Endodermal cell (in vitro differentiated cells): ENCODE measurements at regions not wholly inside any gene's neighbourhood (a gene's known extent, or its start where the extent isn't known, plus 50 kb on each side); places are given as distances from the start of the nearest gene placed in this dataset.
"Not testable (repeated sequence)": the region's sequence is repeated elsewhere in the genome, so short reads cannot be mapped to it uniquely, and the experiment has no call there.

Source experiments
- DNase-seq: peaks from one replicate; pipeline ENCODE4 v3.0.0-alpha.2; 2017
- H3K27ac ChIP-seq: 2 replicates; pipeline ENCODE4 v1.5.1; 2013; ENCODE audit warnings: mild to moderate bottlenecking, low read depth, low read length, moderate library complexity
- H3K27me3 ChIP-seq: 2 replicates; pipeline ENCODE4 v1.6.1; 2013; ENCODE audit warnings: mild to moderate bottlenecking, low read length, moderate library complexity; ENCODE audit not compliant: insufficient read depth, control insufficient read depth, poor library complexity, severe bottlenecking
- H3K36me3 ChIP-seq: 2 replicates; pipeline ENCODE4 v1.7.0; 2013; ENCODE audit warnings: mild to moderate bottlenecking, low read length, moderate library complexity; ENCODE audit not compliant: control insufficient read depth, insufficient read depth
- H3K4me1 ChIP-seq: one replicate; pipeline ENCODE4 v1.7.0; 2013; ENCODE audit warnings: low read length; ENCODE audit not compliant: control insufficient read depth, insufficient read depth
- H3K4me3 ChIP-seq: 2 replicates; pipeline ENCODE4 v1.5.1; 2013; ENCODE audit warnings: mild to moderate bottlenecking, low read length, moderate library complexity
- H3K9ac ChIP-seq: 2 replicates; pipeline ENCODE4 v1.6.1; 2013; ENCODE audit warnings: mild to moderate bottlenecking, low read length, moderate library complexity; ENCODE audit not compliant: poor library complexity, severe bottlenecking; ENCODE audit errors: extremely low read depth
- H3K9me3 ChIP-seq: 2 replicates; pipeline ENCODE4 v1.6.1; 2013; ENCODE audit warnings: mild to moderate bottlenecking, low read length, moderate library complexity; ENCODE audit not compliant: control insufficient read depth
- H3K27ac Mint-ChIP-seq: 2 replicates; pipeline ENCODE4 v1.8.0; 2020; ENCODE audit warnings: mixed read lengths
- H3K27me3 Mint-ChIP-seq: 2 replicates; pipeline ENCODE4 v1.8.0; 2021; ENCODE audit warnings: mild to moderate bottlenecking, mixed read lengths; ENCODE audit not compliant: insufficient read depth
- H3K36me3 Mint-ChIP-seq: 2 replicates; pipeline ENCODE4 v1.8.0; 2020; ENCODE audit warnings: low read depth, mixed read lengths
- H3K4me1 Mint-ChIP-seq: 2 replicates; pipeline ENCODE4 v1.8.0; 2020; ENCODE audit warnings: mixed read lengths
- H3K4me3 Mint-ChIP-seq: 2 replicates; pipeline ENCODE4 v1.8.0; 2020; ENCODE audit warnings: mild to moderate bottlenecking, moderate library complexity, mixed read lengths
- H3K9me3 Mint-ChIP-seq: 2 replicates; pipeline ENCODE4 v1.8.0; 2020; ENCODE audit warnings: mild to moderate bottlenecking, mixed read lengths
- CTCF ChIP-seq: fragments of 200-600 bp; sonication (generic); conservative IDR thresholded peaks from 2 replicates; pipeline ENCODE4 v1.5.0; 2021; ENCODE audit warnings: antibody characterized with exemption, mild to moderate bottlenecking
- WGBS, 2 experiments: methylation state at CpG; one replicate each; pipeline versions ENCODE4 v1.1.5 to v1.1.7; 2013; ENCODE audit warnings: missing lambda C conversion rate in 2 of 2, mixed read lengths in 1 of 2; ENCODE audit not compliant: insufficient coverage in 1 of 2, insufficient read length in 1 of 2; 5-methylcytosine and 5-hydroxymethylcytosine counted together

DNA sequence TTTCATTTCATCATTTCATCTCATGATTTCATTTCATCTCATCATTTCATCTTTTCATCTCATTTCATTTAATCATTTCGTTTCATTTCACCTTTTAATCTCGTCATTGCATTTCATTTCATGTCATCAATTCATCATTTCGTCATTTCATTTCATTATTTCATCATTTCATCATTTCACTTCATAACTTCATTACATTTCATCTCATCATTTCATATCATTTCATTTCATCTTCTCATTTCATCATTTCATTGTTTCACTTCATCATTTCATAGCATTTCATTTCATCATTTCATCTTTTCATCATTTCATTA is 131.6 kb downstream of the ZNF92 start:
- H3K27ac Mint-ChIP-seq, DNase-seq: not testable (repeated sequence)
- peaks cover 13% of the 10 kb centered on the region for H3K9me3 ChIP-seq

DNA sequence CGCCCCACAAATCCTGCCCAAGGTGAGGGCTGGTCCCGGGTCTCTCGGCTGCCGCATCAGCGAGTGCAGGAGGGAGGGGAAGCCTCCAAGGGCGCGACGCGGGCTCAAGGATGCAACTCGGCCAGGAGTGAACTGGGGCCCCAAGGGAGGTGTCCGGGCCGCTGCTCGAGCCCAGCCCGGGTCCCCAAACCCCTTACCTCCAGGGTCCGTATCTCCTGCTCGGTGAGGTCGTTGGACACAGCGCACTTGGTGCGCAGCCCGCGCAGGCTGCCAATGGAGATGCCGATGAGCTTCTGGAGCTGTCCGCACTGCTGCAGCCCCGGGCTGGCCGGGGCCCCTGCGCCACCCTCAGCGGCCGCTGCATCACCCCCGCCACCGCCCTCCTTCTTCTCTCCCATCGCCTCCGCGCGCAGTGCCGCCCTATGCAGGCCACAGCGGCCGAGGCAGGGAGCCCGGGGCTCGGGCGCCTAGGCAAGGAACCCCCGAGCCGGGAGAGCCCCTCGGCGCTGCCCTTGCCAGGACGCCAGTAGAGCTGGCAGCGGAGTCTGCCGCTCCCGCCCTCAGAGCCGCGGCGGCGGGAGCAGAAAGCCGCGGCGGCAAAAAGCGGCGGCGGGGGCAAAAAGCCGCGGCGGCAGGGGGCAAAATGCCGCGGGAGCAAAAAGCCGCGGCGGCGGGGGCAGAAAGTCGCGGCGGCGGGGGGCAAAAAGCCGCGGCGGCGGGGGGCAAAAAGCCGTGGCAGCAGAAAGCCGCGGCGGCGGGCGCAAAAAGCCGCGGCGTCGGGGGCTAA is 135.1 kb downstream of the ZNF92 start:
- H3K36me3 ChIP-seq, H3K36me3 Mint-ChIP-seq, H3K27ac ChIP-seq, H3K27ac Mint-ChIP-seq, H3K4me1 Mint-ChIP-seq, H3K4me1 ChIP-seq, H3K9ac ChIP-seq, H3K9me3 Mint-ChIP-seq: not testable (repeated sequence)
- peaks cover 28% of the 10 kb centered on the region for H3K27me3 ChIP-seq
- 0 to 1% methylated on average over 2 to 69 of the region's 85 CpGs for WGBS, 2 experiments
- peak; percentile 45 for DNase-seq
- H3K4me3 ChIP-seq = peak overlapping the region; percentile 75
- Mint-ChIP-seq H3K27me3 (peaks cover 37% of the 10 kb centered on the region), H3K4me3 (peak overlapping the region; percentile 48)
- H3K9me3 ChIP-seq = peaks cover 13% of the 10 kb centered on the region

More for the DNA sequence above, 131.6 kb downstream of the ZNF92 start:
- H3K9ac ChIP-seq, H3K36me3 ChIP-seq, H3K27ac ChIP-seq, H3K4me3 Mint-ChIP-seq, H3K4me1 ChIP-seq, H3K9me3 Mint-ChIP-seq, H3K36me3 Mint-ChIP-seq, H3K4me3 ChIP-seq, H3K4me1 Mint-ChIP-seq: not testable (repeated sequence)
- H3K27me3 ChIP-seq = peaks cover 13% of the 10 kb centered on the region
- H3K27me3 Mint-ChIP-seq = peaks cover 20% of the 10 kb centered on the region
- 36 to 50% methylated on average over 3 of the region's 3 CpGs for WGBS, 2 experiments

DNA sequence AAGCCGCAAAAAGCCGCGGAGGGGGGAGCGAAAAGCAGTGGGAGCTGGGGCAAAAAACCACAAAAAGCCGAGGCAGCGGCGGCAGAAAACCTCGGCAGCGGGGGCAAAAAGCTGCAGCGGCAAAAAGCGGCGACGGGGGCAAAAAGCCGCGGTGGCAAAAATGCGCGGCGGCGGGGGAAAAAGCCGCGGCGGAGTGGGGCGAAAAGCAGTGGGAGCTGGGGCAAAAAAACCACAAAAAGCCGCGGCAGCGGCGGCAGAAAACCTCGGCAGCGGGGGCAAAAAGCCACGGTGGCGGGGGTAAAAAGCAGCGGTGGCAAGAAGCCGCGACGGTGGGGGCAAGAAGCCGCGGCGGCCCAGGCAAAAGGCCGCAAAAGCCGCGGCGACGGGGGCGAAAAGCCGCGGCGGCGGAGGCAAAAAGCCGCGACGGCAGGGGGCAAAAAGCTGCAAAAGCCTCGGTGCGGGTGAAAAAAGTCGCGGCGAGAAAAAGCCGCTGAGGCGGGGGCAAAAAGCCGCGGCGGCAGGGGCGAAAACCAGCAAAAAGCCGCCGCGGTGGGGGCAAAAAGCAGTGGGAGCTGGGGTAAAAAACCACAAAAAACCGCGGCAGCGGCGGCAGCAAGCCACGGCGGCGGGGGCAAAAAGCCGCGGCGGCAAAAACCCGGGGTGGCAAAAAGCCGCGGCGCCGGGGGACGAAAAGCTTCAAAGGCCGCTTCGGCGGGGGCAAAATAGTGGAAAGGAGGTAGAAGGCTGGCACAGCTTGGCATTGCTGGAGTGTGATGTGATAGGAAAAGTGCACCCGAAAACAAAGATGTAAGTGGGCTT is 135.9 kb downstream of the ZNF92 start:
- no peaks in the 10 kb centered on the region for H3K36me3 Mint-ChIP-seq
- no peak for TF ChIP-seq CTCF
- H3K27me3 Mint-ChIP-seq = peaks cover 44% of the 10 kb centered on the region
- peak overlapping the region; percentile 48 for H3K4me3 Mint-ChIP-seq
- 0 to 1% methylated on average over 32 to 85 of the region's 85 CpGs for WGBS, 2 experiments
- no peaks in the 10 kb centered on the region for H3K9me3 Mint-ChIP-seq
- Histone ChIP-seq H3K9me3 (peaks cover 12% of the 10 kb centered on the region), H3K4me1 (no peaks in the 10 kb centered on the region), H3K36me3 (no peaks in the 10 kb centered on the region), H3K27me3 (peaks cover 28% of the 10 kb centered on the region), H3K4me3 (peak overlapping the region; percentile 75), H3K9ac (no peak overlapping the region), H3K27ac (no peak overlapping the region)
- no peak overlapping the region for H3K27ac Mint-ChIP-seq
- DNase-seq = peak; percentile 65
- peaks cover 3% of the 10 kb centered on the region for H3K4me1 Mint-ChIP-seq

DNA sequence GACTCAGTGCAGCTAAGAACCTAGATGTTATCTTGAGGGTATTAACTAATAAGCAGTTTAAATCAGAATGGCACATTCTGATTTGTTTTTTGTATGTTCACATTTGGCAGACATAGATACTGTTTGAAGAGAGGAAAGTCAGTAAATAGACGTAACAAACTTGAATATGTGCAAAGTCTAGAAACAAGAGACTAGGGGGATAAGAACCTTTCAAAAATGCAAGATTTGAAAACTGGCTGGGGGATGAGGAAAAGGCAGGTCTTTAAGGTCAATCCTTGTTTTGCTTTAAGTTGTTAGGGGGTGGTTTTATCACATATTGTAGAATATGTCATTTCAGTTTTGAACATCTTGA is 136.5 kb downstream of the ZNF92 start:
- H3K4me1 ChIP-seq, H3K9ac ChIP-seq, H3K27ac Mint-ChIP-seq, H3K4me1 Mint-ChIP-seq, H3K9me3 ChIP-seq, H3K9me3 Mint-ChIP-seq, DNase-seq, H3K36me3 ChIP-seq, H3K36me3 Mint-ChIP-seq, H3K27ac ChIP-seq: not testable (repeated sequence)
- Mint-ChIP-seq H3K4me3 (peak overlapping the region; percentile 48), H3K27me3 (peaks cover 47% of the 10 kb centered on the region)
- H3K4me3 ChIP-seq = peak overlapping the region; percentile 75
- peaks cover 28% of the 10 kb centered on the region for H3K27me3 ChIP-seq
- WGBS, 2 experiments = 41 to 43% methylated on average over 1 of the region's 1 CpG

GRCh38 chr7:65519751-65520150 is 146.1 kb downstream of the ZNF92 start:
- not testable (repeated sequence) for DNase-seq, H3K27ac Mint-ChIP-seq, H3K36me3 ChIP-seq, H3K4me3 ChIP-seq, H3K4me1 Mint-ChIP-seq, H3K9ac ChIP-seq, H3K36me3 Mint-ChIP-seq, H3K27me3 ChIP-seq, H3K4me3 Mint-ChIP-seq, H3K9me3 ChIP-seq, H3K9me3 Mint-ChIP-seq, H3K4me1 ChIP-seq, H3K27ac ChIP-seq
- H3K27me3 Mint-ChIP-seq = peaks cover 14% of the 10 kb centered on the region
- no CpG with 5 or more reads among the region's 1 CpG for WGBS, 2 experiments

DNA sequence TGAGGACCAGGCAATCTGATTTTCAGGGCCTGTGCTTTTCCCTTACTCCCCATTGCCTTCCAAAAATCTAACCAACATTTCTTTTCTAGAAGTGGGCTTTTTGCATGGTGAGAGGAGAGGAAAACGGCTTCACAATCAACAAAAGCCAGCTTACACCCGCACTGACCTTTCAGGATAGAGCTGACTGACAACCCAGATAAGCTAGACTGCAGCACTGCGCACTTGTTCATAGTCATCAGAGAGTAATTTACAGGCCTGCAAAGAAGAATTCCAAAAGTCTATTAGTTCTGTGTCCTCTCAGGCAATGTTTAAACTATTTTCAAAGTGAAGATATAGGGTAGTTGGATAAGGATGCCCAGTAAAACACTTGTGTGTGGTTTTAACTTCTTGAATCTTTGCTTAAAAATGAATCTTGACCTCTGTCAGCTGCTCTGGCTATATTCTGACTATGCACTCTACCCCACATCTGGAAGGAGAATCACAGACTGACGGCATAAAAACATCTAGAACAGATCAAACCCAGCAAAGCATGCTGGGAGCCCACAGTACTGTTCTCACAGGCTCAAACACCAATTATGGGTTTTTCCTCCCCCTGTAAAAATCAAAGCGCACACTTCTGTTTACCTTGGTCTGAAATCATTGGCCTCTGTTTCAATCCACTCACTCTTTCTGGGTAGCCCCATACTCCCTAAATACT is 172.0 kb downstream of the ZNF92 start:
- not testable (repeated sequence) for H3K27me3 Mint-ChIP-seq, H3K27me3 ChIP-seq, H3K9ac ChIP-seq, H3K4me1 ChIP-seq, H3K27ac Mint-ChIP-seq, H3K4me1 Mint-ChIP-seq, H3K27ac ChIP-seq, DNase-seq, H3K4me3 Mint-ChIP-seq, H3K9me3 Mint-ChIP-seq, H3K9me3 ChIP-seq, H3K36me3 ChIP-seq, H3K4me3 ChIP-seq, H3K36me3 Mint-ChIP-seq
- no CpG with 5 or more reads among the region's 5 CpGs for WGBS, 2 experiments
